ENCODE measurements at regions not wholly inside any gene's neighbourhood (a gene's known extent, or its start where the extent isn't known, plus 50 kb on each side); places are given as distances from the start of the nearest gene placed in this dataset.

- H3K36me3 ChIP-seq, result no peaks in the 10 kb centered on the region
- WGBS, 3 donors, result 40 to 53% (median 43%) methylated on average over 12 of the region's 12 CpGs
- no peaks in the 10 kb centered on the region for H3K4me1 ChIP-seq (ENCODE audit: insufficient read depth)
- H3K4me3 ChIP-seq, result no peak overlapping the region
- TF ChIP-seq CTCF (IDR thresholded peaks at IDR 0.05) (no peak), POLR2A (IDR thresholded peaks at IDR 0.05) (no peak), EP300 (IDR thresholded peaks at IDR 0.05) (no peak)
- no peaks in the 10 kb centered on the region for H3K27me3 ChIP-seq
- DNase-seq, result no peak
- no peaks in the 10 kb centered on the region for H3K9me3 ChIP-seq
- intact Hi-C loops (cut with DNase I), result loop anchor here in 1 of 4 donors (10.0 kb wide), 1 partner anchor 64 kb away; no protein-coding TSS in a partner anchor
- no peak overlapping the region for H3K27ac ChIP-seq
These were observed 77.1 kb downstream of the LINC01488 start for GRCh38 chr11:69558519-69558941.

- Histone ChIP-seq H3K4me3 (no peak overlapping the region), H3K36me3 (no peaks in the 10 kb centered on the region), H3K27me3 (no peaks in the 10 kb centered on the region), H3K27ac (no peak overlapping the region), H3K4me1 (ENCODE audit: insufficient read depth) (no peaks in the 10 kb centered on the region), H3K9me3 (no peaks in the 10 kb centered on the region)
- DNase-seq, result no peak
- WGBS, 3 donors, result 68 to 80% (median 77%) methylated on average over 5 of the region's 5 CpGs
- TF ChIP-seq EP300 (IDR thresholded peaks at IDR 0.05) (no peak), CTCF (IDR thresholded peaks at IDR 0.05) (no peak), POLR2A (IDR thresholded peaks at IDR 0.05) (no peak)
- intact Hi-C loops (cut with DNase I), result loop anchor here in 1 of 4 donors (10.0 kb wide), 1 partner anchor 64 kb away; no protein-coding TSS in a partner anchor
These were observed 77.7 kb downstream of the LINC01488 start for GRCh38 chr11:69559181-69559580.

- Histone ChIP-seq H3K9me3 (no peaks in the 10 kb centered on the region), H3K27ac (no peak overlapping the region), H3K36me3 (no peaks in the 10 kb centered on the region), H3K4me3 (no peak overlapping the region), H3K4me1 (ENCODE audit: insufficient read depth) (no peaks in the 10 kb centered on the region), H3K27me3 (no peaks in the 10 kb centered on the region)
- no peak for TF ChIP-seq EP300 (IDR thresholded peaks at IDR 0.05)
- no peak for TF ChIP-seq POLR2A (IDR thresholded peaks at IDR 0.05)
- no peak for TF ChIP-seq CTCF (IDR thresholded peaks at IDR 0.05)
- intact Hi-C loops (cut with DNase I), result no loop called here
- 90 to 92% (median 90%) methylated on average over 4 of the region's 4 CpGs for WGBS, 3 donors
- DNase-seq, result no peak
These were observed 78.8 kb downstream of the LINC01488 start for GRCh38 chr11:69560141-69560790.

- Histone ChIP-seq H3K27me3 (no peaks in the 10 kb centered on the region), H3K9me3 (no peaks in the 10 kb centered on the region), H3K4me1 (ENCODE audit: insufficient read depth) (no peaks in the 10 kb centered on the region), H3K27ac (no peak overlapping the region), H3K4me3 (no peak overlapping the region), H3K36me3 (no peaks in the 10 kb centered on the region)
- intact Hi-C loops (cut with DNase I), result no loop called here
- no peak for TF ChIP-seq EP300 (IDR thresholded peaks at IDR 0.05)
- TF ChIP-seq POLR2A (IDR thresholded peaks at IDR 0.05), result no peak
- TF ChIP-seq CTCF (IDR thresholded peaks at IDR 0.05), result no peak
- no peak for DNase-seq
- WGBS, 3 donors, result 78 to 91% (median 88%) methylated on average over 4 of the region's 4 CpGs
These were observed 78.7 kb upstream of the CCND1 start for GRCh38 chr11:69562302-69562701.
